WI38 (cell line): ENCODE measurements at regions not wholly inside any gene's neighbourhood (a gene's known extent, or its start where the extent isn't known, plus 50 kb on each side); places are given as distances from the start of the nearest gene placed in this dataset.

Experiments used
- H3K4me3 ChIP-seq: 2 replicates; pipeline ENCODE4 v1.5.1; 2011; ENCODE audit warnings: low read depth, mild to moderate bottlenecking, control low read depth, low read length
- TF ChIP-seq, protein P1 (sequence below): IDR thresholded peaks from 2 replicates; pipeline ENCODE4 v1.5.1; 2012; ENCODE audit warnings: low read depth, mild to moderate bottlenecking, control low read depth, low read length

DNA sequence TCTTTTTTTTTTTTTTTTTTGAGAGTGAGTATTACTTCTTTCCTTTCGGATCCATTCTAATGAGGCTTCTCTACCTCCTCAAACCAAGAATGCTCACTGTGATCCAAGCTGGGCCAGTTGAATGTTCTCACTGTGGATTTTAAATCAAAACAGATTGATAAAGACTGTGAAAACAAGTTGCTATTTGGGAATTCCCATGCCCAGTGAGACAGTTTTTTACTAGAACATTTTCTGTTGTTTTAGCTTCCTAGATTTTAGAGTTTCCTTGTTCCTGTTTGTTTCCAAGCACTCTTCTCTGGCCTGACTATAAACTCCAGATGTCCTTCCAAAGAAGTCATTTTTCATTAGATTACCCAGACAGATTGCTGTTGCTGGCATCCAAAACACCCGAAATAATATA is 60.1 kb upstream of the GALNT15 start:
- no peak overlapping the region for H3K4me3 ChIP-seq
- TF ChIP-seq, protein P1, sequence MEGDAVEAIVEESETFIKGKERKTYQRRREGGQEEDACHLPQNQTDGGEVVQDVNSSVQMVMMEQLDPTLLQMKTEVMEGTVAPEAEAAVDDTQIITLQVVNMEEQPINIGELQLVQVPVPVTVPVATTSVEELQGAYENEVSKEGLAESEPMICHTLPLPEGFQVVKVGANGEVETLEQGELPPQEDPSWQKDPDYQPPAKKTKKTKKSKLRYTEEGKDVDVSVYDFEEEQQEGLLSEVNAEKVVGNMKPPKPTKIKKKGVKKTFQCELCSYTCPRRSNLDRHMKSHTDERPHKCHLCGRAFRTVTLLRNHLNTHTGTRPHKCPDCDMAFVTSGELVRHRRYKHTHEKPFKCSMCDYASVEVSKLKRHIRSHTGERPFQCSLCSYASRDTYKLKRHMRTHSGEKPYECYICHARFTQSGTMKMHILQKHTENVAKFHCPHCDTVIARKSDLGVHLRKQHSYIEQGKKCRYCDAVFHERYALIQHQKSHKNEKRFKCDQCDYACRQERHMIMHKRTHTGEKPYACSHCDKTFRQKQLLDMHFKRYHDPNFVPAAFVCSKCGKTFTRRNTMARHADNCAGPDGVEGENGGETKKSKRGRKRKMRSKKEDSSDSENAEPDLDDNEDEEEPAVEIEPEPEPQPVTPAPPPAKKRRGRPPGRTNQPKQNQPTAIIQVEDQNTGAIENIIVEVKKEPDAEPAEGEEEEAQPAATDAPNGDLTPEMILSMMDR = no peak

DNA sequence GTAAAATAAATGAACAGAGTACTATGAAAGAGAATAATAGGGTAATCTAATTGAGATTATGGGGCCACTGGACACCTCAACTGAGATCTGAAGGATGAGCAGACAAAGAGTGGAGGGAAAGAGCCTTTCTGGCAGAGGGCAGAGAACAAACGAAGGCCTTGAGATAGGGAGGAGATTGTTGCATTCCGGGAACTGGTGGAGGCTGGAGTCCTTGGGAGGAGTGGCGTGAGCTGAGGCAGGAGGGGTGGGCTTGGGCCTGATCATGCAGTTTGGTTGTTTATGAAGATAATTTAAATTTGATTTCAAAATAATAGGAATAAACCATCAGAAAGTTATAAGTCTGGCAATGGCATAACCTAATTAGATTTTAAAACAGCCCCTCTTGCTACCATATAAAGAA is 59.5 kb upstream of the GALNT15 start:
- TF ChIP-seq, protein P1 = no peak

DNA sequence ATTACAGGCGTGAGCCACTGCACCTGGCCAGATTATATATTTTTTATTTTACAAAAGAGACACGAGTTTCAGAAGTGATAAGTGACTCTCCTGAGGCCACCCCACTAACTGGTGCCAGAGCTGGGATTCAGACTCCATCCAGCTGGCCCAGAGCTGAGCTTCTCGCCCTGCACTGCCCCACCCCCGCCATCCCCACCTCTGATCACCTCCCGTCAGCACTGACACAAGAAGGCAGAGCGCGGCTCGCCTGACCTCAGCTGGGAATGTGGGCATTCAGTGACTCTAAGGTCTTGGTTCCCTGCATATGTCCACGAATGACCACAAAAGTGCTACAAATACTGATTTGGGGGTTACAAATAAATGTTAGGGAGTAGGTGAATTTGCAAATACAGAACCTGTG is 56.1 kb upstream of the GALNT15 start:
- H3K4me3 ChIP-seq = no peak overlapping the region
- TF ChIP-seq, protein P1 = no peak

More for the DNA sequence above, 59.5 kb upstream of the GALNT15 start:
- H3K4me3 ChIP-seq = no peak overlapping the region

DNA sequence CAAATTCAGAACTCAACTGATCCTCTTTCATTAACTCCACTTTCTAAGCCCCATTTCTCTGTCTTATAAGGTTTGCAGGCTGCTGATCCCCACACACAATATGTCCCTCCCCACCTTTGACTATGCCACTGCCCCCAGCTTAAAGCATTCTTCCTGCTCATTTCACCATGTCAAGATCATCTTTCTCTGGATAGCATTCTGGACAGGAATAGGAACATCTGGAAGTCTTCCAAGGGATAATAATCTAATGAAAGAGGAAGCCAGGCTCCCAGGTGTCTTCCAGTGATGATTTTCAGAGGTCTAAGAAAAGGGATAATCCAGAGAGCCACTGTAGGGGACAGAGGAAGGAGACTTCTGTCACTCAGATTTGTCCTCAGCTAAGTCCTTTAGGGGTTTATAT is 54.6 kb upstream of the GALNT15 start:
- no peak overlapping the region for H3K4me3 ChIP-seq
- TF ChIP-seq, protein P1 = no peak

DNA sequence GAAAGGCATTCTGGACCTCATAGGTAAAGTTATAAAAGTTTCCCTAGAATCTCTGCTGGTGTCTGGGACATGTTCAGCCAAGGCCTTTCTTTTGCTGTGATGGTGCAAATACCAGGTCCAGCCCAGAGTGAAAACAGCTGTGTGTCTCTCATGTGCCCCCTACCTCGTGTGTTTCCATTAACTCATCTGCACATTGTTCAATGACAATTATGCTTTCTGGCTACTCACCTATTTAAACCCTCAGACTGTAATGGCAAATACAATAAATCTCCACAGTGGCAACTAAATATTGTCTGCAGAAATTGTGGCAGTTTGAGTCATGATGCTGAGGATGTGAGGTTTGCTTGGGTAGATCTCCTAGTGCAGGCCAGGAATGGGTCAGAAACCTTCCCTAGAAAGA is 53.1 kb upstream of the GALNT15 start:
- TF ChIP-seq, protein P1 = no peak
- H3K4me3 ChIP-seq = no peak overlapping the region

DNA sequence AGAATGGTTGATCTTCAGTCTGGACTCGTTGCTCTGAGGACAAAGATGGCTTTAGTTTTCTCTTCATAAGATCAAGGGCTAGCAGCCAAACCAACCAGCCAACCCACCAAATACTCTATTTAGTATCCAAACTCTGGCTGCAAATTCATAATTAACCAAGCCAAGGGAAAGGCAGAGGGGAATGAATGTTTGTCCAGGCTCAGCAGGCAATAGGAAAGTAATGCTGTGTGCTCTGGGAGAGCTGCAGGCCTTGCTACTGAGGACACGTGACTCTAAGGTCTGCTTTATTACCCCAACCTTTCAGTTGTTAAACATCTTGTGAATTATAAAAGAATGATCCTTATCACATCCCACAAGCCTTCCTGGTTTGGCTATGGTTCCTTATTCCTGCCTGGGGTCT is 52.3 kb upstream of the GALNT15 start:
- H3K4me3 ChIP-seq = no peak overlapping the region
- TF ChIP-seq, protein P1 = no peak

DNA sequence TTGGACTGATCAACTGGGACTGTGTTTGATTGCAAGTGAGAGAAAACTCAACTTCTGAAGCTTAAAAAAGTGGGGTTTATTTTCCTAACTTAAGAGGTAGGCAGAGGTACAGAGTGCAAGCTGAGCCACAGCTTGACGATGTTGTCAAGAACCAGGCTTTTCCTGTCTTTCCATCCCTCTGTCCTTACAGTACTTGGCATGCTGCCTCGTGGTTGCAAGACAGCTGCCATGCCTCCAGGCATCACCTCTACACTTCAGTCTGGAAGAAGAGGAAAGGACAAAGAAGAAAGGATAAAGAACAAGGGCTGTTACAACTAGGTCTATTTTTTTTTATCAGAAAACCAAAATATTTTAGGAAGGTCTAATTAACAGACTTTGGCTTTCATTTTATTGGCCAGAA is 51.8 kb upstream of the GALNT15 start:
- TF ChIP-seq, protein P1 = no peak
- H3K4me3 ChIP-seq = no peak overlapping the region
